ENCODE measurements at regions not wholly inside any gene's neighbourhood (a gene's known extent, or its start where the extent isn't known, plus 50 kb on each side); places are given as distances from the start of the nearest gene placed in this dataset.

DNA sequence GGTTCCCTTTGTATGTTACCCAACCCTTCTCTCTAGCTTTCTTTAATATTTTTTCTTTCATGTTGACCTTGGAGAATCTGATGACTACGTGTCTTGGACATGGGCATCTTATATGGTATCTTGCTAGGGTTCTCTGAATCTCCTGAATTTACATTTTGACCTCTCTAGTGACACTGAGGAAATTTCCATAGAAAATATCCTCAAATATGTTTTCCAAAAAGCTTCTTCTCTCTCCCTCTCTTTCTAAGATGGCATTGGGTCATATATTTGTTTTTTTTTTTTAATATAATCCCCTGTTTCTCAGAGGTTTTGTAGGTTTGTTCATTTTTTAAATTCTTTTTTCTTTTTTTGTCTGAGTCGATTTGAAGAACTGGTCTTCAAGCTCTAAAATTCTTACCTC, 184.0 kb upstream of the TMC3 start:
- no TSS peak for BruUV-seq (replicated peaks)
- H3K36me3 ChIP-seq (ENCODE audit: control insufficient read depth, insufficient read depth, low read length): no peaks in the 10 kb centered on the region
- H3K4me3 ChIP-seq (ENCODE audit: low read depth in 2 of 2, low read length in 2 of 2): no peak overlapping the region
- intact Hi-C loops (cut with micrococcal nuclease; ENCODE audit: unreplicated experiment): no loop called here
- in situ Hi-C loops (cut with HindIII; ENCODE audit: low pct_unique_long_range_greater_than_20kb, low sequenced_read_pairs): no loop called here
- ATAC-seq: no peak
- TF ChIP-seq SIN3A (IDR thresholded peaks at IDR 0.05; ENCODE audit: borderline replicate concordance, insufficient read depth, low read depth, low read length): no peak
- TF ChIP-seq, protein P1, sequence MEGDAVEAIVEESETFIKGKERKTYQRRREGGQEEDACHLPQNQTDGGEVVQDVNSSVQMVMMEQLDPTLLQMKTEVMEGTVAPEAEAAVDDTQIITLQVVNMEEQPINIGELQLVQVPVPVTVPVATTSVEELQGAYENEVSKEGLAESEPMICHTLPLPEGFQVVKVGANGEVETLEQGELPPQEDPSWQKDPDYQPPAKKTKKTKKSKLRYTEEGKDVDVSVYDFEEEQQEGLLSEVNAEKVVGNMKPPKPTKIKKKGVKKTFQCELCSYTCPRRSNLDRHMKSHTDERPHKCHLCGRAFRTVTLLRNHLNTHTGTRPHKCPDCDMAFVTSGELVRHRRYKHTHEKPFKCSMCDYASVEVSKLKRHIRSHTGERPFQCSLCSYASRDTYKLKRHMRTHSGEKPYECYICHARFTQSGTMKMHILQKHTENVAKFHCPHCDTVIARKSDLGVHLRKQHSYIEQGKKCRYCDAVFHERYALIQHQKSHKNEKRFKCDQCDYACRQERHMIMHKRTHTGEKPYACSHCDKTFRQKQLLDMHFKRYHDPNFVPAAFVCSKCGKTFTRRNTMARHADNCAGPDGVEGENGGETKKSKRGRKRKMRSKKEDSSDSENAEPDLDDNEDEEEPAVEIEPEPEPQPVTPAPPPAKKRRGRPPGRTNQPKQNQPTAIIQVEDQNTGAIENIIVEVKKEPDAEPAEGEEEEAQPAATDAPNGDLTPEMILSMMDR (IDR thresholded peaks at IDR 0.05): no peak
- H3K27me3 ChIP-seq (ENCODE audit: control insufficient read depth, insufficient read depth, low read length): no peaks in the 10 kb centered on the region
- no peak overlapping the region for H3K27ac ChIP-seq (ENCODE audit: low read length)
- ChIA-PET CTCF (interaction anchor here (0.6 kb wide), 1 partner anchor 177 kb away, joined by 3 read pairs; no protein-coding TSS in a partner anchor), POLR2A (no interaction called here)
- H3K4me1 ChIP-seq (ENCODE audit: control insufficient read depth, insufficient read depth, low read length): no peaks in the 10 kb centered on the region
- no peak for DNase-seq (ENCODE audit: low read depth, low spot score)
- no peaks in the 10 kb centered on the region for H3K9me3 ChIP-seq (ENCODE audit: control insufficient read depth, insufficient read depth, low read depth, low read length)

DNA sequence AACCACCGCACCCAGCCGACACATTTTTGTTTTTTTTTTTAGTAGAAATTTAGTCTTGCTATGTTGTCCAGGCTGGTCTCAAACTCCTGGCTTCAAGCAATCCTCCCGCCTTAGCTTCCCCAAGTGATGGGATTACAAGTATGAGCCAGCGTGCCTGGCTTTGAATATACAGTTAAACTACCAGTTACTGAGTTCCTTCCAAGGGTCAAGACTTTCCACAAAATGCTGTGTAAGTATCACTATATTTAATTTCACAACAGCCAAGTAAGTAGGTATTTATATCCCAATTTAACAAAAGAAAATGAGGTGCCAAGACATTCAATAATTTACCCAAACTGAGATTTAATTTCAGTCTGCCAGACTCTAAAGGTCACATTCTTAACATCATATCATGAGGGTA, 181.3 kb upstream of the TMC3 start:
- no TSS peak for BruUV-seq (replicated peaks)
- H3K4me3 ChIP-seq (ENCODE audit: low read depth in 2 of 2, low read length in 2 of 2): no peak overlapping the region
- H3K9me3 ChIP-seq (ENCODE audit: control insufficient read depth, insufficient read depth, low read depth, low read length): no peaks in the 10 kb centered on the region
- intact Hi-C loops (cut with micrococcal nuclease; ENCODE audit: unreplicated experiment): no loop called here
- H3K4me1 ChIP-seq (ENCODE audit: control insufficient read depth, insufficient read depth, low read length): no peaks in the 10 kb centered on the region
- DNase-seq (ENCODE audit: low read depth, low spot score): no peak
- TF ChIP-seq SIN3A (IDR thresholded peaks at IDR 0.05; ENCODE audit: borderline replicate concordance, insufficient read depth, low read depth, low read length): no peak
- TF ChIP-seq, protein P1 (IDR thresholded peaks at IDR 0.05): no peak
- no peak for TF ChIP-seq REST (IDR thresholded peaks at IDR 0.05; ENCODE audit: insufficient read depth in 1 of 2, low read depth in 2 of 2, low read length in 1 of 2)
- no peak for TF ChIP-seq TCF7L2 (IDR thresholded peaks at IDR 0.05; ENCODE audit: low read depth, low read length)
- no peak for TF ChIP-seq POLR2AphosphoS5 (IDR thresholded peaks at IDR 0.05; ENCODE audit: low read depth, low read length)
- H3K36me3 ChIP-seq (ENCODE audit: control insufficient read depth, insufficient read depth, low read length): no peaks in the 10 kb centered on the region
- ChIA-PET CTCF (no interaction called here), POLR2A (no interaction called here)
- in situ Hi-C loops (cut with HindIII; ENCODE audit: low pct_unique_long_range_greater_than_20kb, low sequenced_read_pairs): no loop called here
- no peak overlapping the region for H3K27ac ChIP-seq (ENCODE audit: low read length)
- H3K27me3 ChIP-seq (ENCODE audit: control insufficient read depth, insufficient read depth, low read length): no peaks in the 10 kb centered on the region
- no peak for ATAC-seq
